IPS-15b (cell line): ENCODE measurements at regions not wholly inside any gene's neighbourhood (a gene's known extent, or its start where the extent isn't known, plus 50 kb on each side); places are given as distances from the start of the nearest gene placed in this dataset.

Experiments
- H3K27me3 ChIP-seq: one replicate; pipeline ENCODE4 v1.6.1; 2013; ENCODE audit warnings: low read length; ENCODE audit not compliant: control insufficient read depth, insufficient read depth
- H3K36me3 ChIP-seq: one replicate; pipeline ENCODE4 v1.6.1; 2013; ENCODE audit warnings: low read length; ENCODE audit not compliant: control insufficient read depth, insufficient read depth
- H3K4me1 ChIP-seq: one replicate; pipeline ENCODE4 v1.6.1; 2013; ENCODE audit warnings: mild to moderate bottlenecking, low read length; ENCODE audit not compliant: control insufficient read depth, insufficient read depth
- H3K4me3 ChIP-seq: one replicate; pipeline ENCODE4 v1.5.1; 2013; ENCODE audit warnings: low read depth, low read length
- H3K9ac ChIP-seq: one replicate; pipeline ENCODE4 v1.6.1; 2013; ENCODE audit warnings: low read depth, mild to moderate bottlenecking, low read length
- H3K9me3 ChIP-seq: one replicate; pipeline ENCODE4 v1.6.1; 2013; ENCODE audit warnings: mild to moderate bottlenecking, low read length; ENCODE audit not compliant: control insufficient read depth, insufficient read depth

- no peaks in the 10 kb centered on the region for H3K9me3 ChIP-seq
- H3K4me1 ChIP-seq = no peaks in the 10 kb centered on the region
- H3K27me3 ChIP-seq = no peaks in the 10 kb centered on the region
- H3K9ac ChIP-seq = no peak overlapping the region
- H3K36me3 ChIP-seq = no peaks in the 10 kb centered on the region
- no peak overlapping the region for H3K4me3 ChIP-seq
These were observed 618.7 kb upstream of the SGCG start for GRCh38 chr13:22562116-22562515.

GRCh38 chr13:22563272-22563671 lies 617.5 kb upstream of the SGCG start:
- Histone ChIP-seq H3K9me3 (no peaks in the 10 kb centered on the region), H3K4me3 (no peak overlapping the region), H3K9ac (no peak overlapping the region)

GRCh38 chr13:22569811-22570210 lies 611.0 kb upstream of the SGCG start:
- no peaks in the 10 kb centered on the region for H3K4me1 ChIP-seq
- no peak overlapping the region for H3K9ac ChIP-seq
- H3K27me3 ChIP-seq = no peaks in the 10 kb centered on the region
- H3K9me3 ChIP-seq = no peaks in the 10 kb centered on the region
- H3K36me3 ChIP-seq = no peaks in the 10 kb centered on the region
- no peak overlapping the region for H3K4me3 ChIP-seq

More at GRCh38 chr13:22563272-22563671, 617.5 kb upstream of the SGCG start:
- H3K4me1 ChIP-seq = no peaks in the 10 kb centered on the region
- H3K27me3 ChIP-seq = no peaks in the 10 kb centered on the region
- no peaks in the 10 kb centered on the region for H3K36me3 ChIP-seq

GRCh38 chr13:22589880-22590279 lies 590.9 kb upstream of the SGCG start:
- H3K4me3 ChIP-seq = no peak overlapping the region

GRCh38 chr13:22592515-22592914 lies 588.3 kb upstream of the SGCG start:
- H3K36me3 ChIP-seq = no peaks in the 10 kb centered on the region
- H3K4me1 ChIP-seq = no peaks in the 10 kb centered on the region
- H3K9me3 ChIP-seq = no peaks in the 10 kb centered on the region
- no peak overlapping the region for H3K9ac ChIP-seq
- no peak overlapping the region for H3K4me3 ChIP-seq
- no peaks in the 10 kb centered on the region for H3K27me3 ChIP-seq

More at GRCh38 chr13:22589880-22590279, 590.9 kb upstream of the SGCG start:
- Histone ChIP-seq H3K36me3 (no peaks in the 10 kb centered on the region), H3K27me3 (no peaks in the 10 kb centered on the region), H3K4me1 (no peaks in the 10 kb centered on the region), H3K9ac (no peak overlapping the region), H3K9me3 (no peaks in the 10 kb centered on the region)

GRCh38 chr13:22594041-22594440 lies 586.7 kb upstream of the SGCG start:
- H3K4me3 ChIP-seq = no peak overlapping the region
- no peak overlapping the region for H3K9ac ChIP-seq
- no peaks in the 10 kb centered on the region for H3K4me1 ChIP-seq
- no peaks in the 10 kb centered on the region for H3K36me3 ChIP-seq
- no peaks in the 10 kb centered on the region for H3K27me3 ChIP-seq
- H3K9me3 ChIP-seq = no peaks in the 10 kb centered on the region

- H3K9me3 ChIP-seq = no peaks in the 10 kb centered on the region
- H3K4me1 ChIP-seq = no peaks in the 10 kb centered on the region
- no peaks in the 10 kb centered on the region for H3K27me3 ChIP-seq
- no peak overlapping the region for H3K9ac ChIP-seq
- H3K36me3 ChIP-seq = no peaks in the 10 kb centered on the region
- H3K4me3 ChIP-seq = no peak overlapping the region
These were observed 584.5 kb upstream of the SGCG start for GRCh38 chr13:22596171-22596863.

- Histone ChIP-seq H3K27me3 (no peaks in the 10 kb centered on the region), H3K36me3 (no peaks in the 10 kb centered on the region), H3K4me3 (no peak overlapping the region), H3K9ac (no peak overlapping the region), H3K9me3 (no peaks in the 10 kb centered on the region), H3K4me1 (no peaks in the 10 kb centered on the region)
These were observed 581.6 kb upstream of the SGCG start for GRCh38 chr13:22599156-22599555.

GRCh38 chr13:22618002-22618401 lies 562.8 kb upstream of the SGCG start:
- Histone ChIP-seq H3K4me3 (no peak overlapping the region), H3K9ac (no peak overlapping the region), H3K9me3 (no peaks in the 10 kb centered on the region), H3K36me3 (no peaks in the 10 kb centered on the region), H3K27me3 (no peaks in the 10 kb centered on the region), H3K4me1 (no peaks in the 10 kb centered on the region)

GRCh38 chr13:22625691-22626090 lies 555.1 kb upstream of the SGCG start:
- Histone ChIP-seq H3K9ac (no peak overlapping the region), H3K27me3 (no peaks in the 10 kb centered on the region), H3K36me3 (no peaks in the 10 kb centered on the region)

GRCh38 chr13:22629374-22629773 lies 551.4 kb upstream of the SGCG start:
- Histone ChIP-seq H3K27me3 (no peaks in the 10 kb centered on the region), H3K4me3 (no peak overlapping the region), H3K9ac (no peak overlapping the region), H3K9me3 (peaks cover 6% of the 10 kb centered on the region), H3K4me1 (no peaks in the 10 kb centered on the region), H3K36me3 (no peaks in the 10 kb centered on the region)

More at GRCh38 chr13:22625691-22626090, 555.1 kb upstream of the SGCG start:
- no peak overlapping the region for H3K4me3 ChIP-seq
- H3K4me1 ChIP-seq = no peaks in the 10 kb centered on the region
- H3K9me3 ChIP-seq = peaks cover 6% of the 10 kb centered on the region

GRCh38 chr13:22642088-22642487 lies 538.7 kb upstream of the SGCG start:
- Histone ChIP-seq H3K4me3 (no peak overlapping the region), H3K36me3 (no peaks in the 10 kb centered on the region), H3K9ac (no peak overlapping the region), H3K9me3 (no peaks in the 10 kb centered on the region), H3K27me3 (no peaks in the 10 kb centered on the region), H3K4me1 (no peaks in the 10 kb centered on the region)
